ENCODE measurements at regions not wholly inside any gene's neighbourhood (a gene's known extent, or its start where the extent isn't known, plus 50 kb on each side); places are given as distances from the start of the nearest gene placed in this dataset.

- H3K9me3 ChIP-seq (ENCODE audit: low read length): no peaks in the 10 kb centered on the region
- H2AFZ ChIP-seq (ENCODE audit: low read length): no peak overlapping the region
- H3K79me2 ChIP-seq (ENCODE audit: insufficient read depth, low read length): no peaks in the 10 kb centered on the region
- no peaks in the 10 kb centered on the region for H3K36me3 ChIP-seq (ENCODE audit: insufficient read depth, low read length)
- H3K4me3 ChIP-seq (ENCODE audit: low read depth, low read length, poor library complexity, severe bottlenecking): no peak overlapping the region
- no peak overlapping the region for H3K27ac ChIP-seq (ENCODE audit: low read depth, low read length, poor library complexity, severe bottlenecking)
- no peaks in the 10 kb centered on the region for H3K9me2 ChIP-seq (ENCODE audit: low read depth, low read length)
- no peaks in the 10 kb centered on the region for H4K20me1 ChIP-seq (ENCODE audit: insufficient read depth, low read length)
- H3F3A ChIP-seq (ENCODE audit: insufficient read depth, low read length): no peaks in the 10 kb centered on the region
- no peak overlapping the region for H3K9ac ChIP-seq (ENCODE audit: low read length)
- H3K4me1 ChIP-seq (ENCODE audit: insufficient read depth, low read length, severe bottlenecking): no peaks in the 10 kb centered on the region
- TF ChIP-seq EZH2 (IDR thresholded peaks at IDR 0.05; ENCODE audit: borderline replicate concordance, low read length) (no peak), CTCF (IDR thresholded peaks at IDR 0.05; ENCODE audit: low read length) (no peak)
- no peak overlapping the region for H3K4me2 ChIP-seq (ENCODE audit: low read length)
- H3K27me3 ChIP-seq (ENCODE audit: insufficient read depth, low read length): no peaks in the 10 kb centered on the region
Observed at GRCh38 chr2:234711308-234711707, 214.4 kb upstream of the ARL4C start.

- no peak for TF ChIP-seq CTCF (IDR thresholded peaks at IDR 0.05; ENCODE audit: low read length)
- TF ChIP-seq EZH2 (IDR thresholded peaks at IDR 0.05; ENCODE audit: borderline replicate concordance, low read length): no peak
- no peaks in the 10 kb centered on the region for H3K36me3 ChIP-seq (ENCODE audit: insufficient read depth, low read length)
- no peaks in the 10 kb centered on the region for H3K4me1 ChIP-seq (ENCODE audit: insufficient read depth, low read length, severe bottlenecking)
- no peaks in the 10 kb centered on the region for H3F3A ChIP-seq (ENCODE audit: insufficient read depth, low read length)
- H3K9ac ChIP-seq (ENCODE audit: low read length): no peak overlapping the region
- no peaks in the 10 kb centered on the region for H3K79me2 ChIP-seq (ENCODE audit: insufficient read depth, low read length)
- H3K4me2 ChIP-seq (ENCODE audit: low read length): no peak overlapping the region
- no peak overlapping the region for H3K4me3 ChIP-seq (ENCODE audit: low read depth, low read length, poor library complexity, severe bottlenecking)
- H3K9me2 ChIP-seq (ENCODE audit: low read depth, low read length): no peaks in the 10 kb centered on the region
- H3K27me3 ChIP-seq (ENCODE audit: insufficient read depth, low read length): no peaks in the 10 kb centered on the region
- H3K27ac ChIP-seq (ENCODE audit: low read depth, low read length, poor library complexity, severe bottlenecking): no peak overlapping the region
- no peaks in the 10 kb centered on the region for H4K20me1 ChIP-seq (ENCODE audit: insufficient read depth, low read length)
- H3K9me3 ChIP-seq (ENCODE audit: low read length): no peaks in the 10 kb centered on the region
- no peak overlapping the region for H2AFZ ChIP-seq (ENCODE audit: low read length)
Observed at GRCh38 chr2:234710587-234710986, 213.7 kb upstream of the ARL4C start.

GRCh38 chr2:234710066-234710465, 213.2 kb upstream of the ARL4C start:
- no peak overlapping the region for H3K4me2 ChIP-seq (ENCODE audit: low read length)
- H3K9ac ChIP-seq (ENCODE audit: low read length): no peak overlapping the region
- no peaks in the 10 kb centered on the region for H3K36me3 ChIP-seq (ENCODE audit: insufficient read depth, low read length)
- H3K27me3 ChIP-seq (ENCODE audit: insufficient read depth, low read length): no peaks in the 10 kb centered on the region
- no peaks in the 10 kb centered on the region for H3K4me1 ChIP-seq (ENCODE audit: insufficient read depth, low read length, severe bottlenecking)
- H3F3A ChIP-seq (ENCODE audit: insufficient read depth, low read length): no peaks in the 10 kb centered on the region
- H3K9me3 ChIP-seq (ENCODE audit: low read length): no peaks in the 10 kb centered on the region
- H2AFZ ChIP-seq (ENCODE audit: low read length): no peak overlapping the region
- TF ChIP-seq CTCF (IDR thresholded peaks at IDR 0.05; ENCODE audit: low read length): no peak
- TF ChIP-seq EZH2 (IDR thresholded peaks at IDR 0.05; ENCODE audit: borderline replicate concordance, low read length): no peak
- H3K27ac ChIP-seq (ENCODE audit: low read depth, low read length, poor library complexity, severe bottlenecking): no peak overlapping the region
- H3K79me2 ChIP-seq (ENCODE audit: insufficient read depth, low read length): no peaks in the 10 kb centered on the region
- H4K20me1 ChIP-seq (ENCODE audit: insufficient read depth, low read length): no peaks in the 10 kb centered on the region
- no peak overlapping the region for H3K4me3 ChIP-seq (ENCODE audit: low read depth, low read length, poor library complexity, severe bottlenecking)
- no peaks in the 10 kb centered on the region for H3K9me2 ChIP-seq (ENCODE audit: low read depth, low read length)

Measured in OCI-LY1 (cell line).